ENCODE measurements at regions not wholly inside any gene's neighbourhood (a gene's known extent, or its start where the extent isn't known, plus 50 kb on each side); places are given as distances from the start of the nearest gene placed in this dataset.

DNA sequence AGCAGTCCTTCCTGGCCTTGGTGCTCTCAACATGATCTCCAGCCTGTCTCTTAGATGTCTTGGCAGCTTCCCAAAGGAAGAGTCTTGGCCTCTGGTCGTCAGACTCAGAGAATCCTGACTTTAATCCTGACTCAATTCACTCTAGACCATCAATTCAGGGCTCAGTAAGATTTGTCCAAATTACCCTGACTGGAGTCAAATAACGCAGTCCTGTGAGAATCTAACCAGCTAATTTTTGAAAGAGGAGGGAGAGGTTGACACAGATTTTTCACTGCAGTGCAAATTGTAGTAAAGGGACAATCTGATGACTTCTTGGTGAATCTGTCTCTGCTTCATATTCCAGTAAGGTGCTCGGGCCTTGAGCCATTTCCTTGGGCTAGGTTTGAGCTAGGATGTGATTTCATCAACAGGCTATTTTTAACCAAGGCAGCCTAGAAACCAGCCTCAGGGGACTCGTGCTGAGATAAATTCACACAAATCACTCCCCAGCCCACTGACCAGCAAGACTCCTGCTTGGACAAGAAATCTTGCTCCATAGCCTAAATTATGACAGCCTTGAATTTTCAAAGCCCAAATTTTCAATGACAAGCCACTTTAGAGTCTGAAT, 257.4 kb downstream of the ENC1 start:
- TF ChIP-seq, protein P1, sequence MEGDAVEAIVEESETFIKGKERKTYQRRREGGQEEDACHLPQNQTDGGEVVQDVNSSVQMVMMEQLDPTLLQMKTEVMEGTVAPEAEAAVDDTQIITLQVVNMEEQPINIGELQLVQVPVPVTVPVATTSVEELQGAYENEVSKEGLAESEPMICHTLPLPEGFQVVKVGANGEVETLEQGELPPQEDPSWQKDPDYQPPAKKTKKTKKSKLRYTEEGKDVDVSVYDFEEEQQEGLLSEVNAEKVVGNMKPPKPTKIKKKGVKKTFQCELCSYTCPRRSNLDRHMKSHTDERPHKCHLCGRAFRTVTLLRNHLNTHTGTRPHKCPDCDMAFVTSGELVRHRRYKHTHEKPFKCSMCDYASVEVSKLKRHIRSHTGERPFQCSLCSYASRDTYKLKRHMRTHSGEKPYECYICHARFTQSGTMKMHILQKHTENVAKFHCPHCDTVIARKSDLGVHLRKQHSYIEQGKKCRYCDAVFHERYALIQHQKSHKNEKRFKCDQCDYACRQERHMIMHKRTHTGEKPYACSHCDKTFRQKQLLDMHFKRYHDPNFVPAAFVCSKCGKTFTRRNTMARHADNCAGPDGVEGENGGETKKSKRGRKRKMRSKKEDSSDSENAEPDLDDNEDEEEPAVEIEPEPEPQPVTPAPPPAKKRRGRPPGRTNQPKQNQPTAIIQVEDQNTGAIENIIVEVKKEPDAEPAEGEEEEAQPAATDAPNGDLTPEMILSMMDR (IDR thresholded peaks at IDR 0.05; ENCODE audit: poor library complexity, severe bottlenecking) = no peak
- TF ChIP-seq, protein P2, sequence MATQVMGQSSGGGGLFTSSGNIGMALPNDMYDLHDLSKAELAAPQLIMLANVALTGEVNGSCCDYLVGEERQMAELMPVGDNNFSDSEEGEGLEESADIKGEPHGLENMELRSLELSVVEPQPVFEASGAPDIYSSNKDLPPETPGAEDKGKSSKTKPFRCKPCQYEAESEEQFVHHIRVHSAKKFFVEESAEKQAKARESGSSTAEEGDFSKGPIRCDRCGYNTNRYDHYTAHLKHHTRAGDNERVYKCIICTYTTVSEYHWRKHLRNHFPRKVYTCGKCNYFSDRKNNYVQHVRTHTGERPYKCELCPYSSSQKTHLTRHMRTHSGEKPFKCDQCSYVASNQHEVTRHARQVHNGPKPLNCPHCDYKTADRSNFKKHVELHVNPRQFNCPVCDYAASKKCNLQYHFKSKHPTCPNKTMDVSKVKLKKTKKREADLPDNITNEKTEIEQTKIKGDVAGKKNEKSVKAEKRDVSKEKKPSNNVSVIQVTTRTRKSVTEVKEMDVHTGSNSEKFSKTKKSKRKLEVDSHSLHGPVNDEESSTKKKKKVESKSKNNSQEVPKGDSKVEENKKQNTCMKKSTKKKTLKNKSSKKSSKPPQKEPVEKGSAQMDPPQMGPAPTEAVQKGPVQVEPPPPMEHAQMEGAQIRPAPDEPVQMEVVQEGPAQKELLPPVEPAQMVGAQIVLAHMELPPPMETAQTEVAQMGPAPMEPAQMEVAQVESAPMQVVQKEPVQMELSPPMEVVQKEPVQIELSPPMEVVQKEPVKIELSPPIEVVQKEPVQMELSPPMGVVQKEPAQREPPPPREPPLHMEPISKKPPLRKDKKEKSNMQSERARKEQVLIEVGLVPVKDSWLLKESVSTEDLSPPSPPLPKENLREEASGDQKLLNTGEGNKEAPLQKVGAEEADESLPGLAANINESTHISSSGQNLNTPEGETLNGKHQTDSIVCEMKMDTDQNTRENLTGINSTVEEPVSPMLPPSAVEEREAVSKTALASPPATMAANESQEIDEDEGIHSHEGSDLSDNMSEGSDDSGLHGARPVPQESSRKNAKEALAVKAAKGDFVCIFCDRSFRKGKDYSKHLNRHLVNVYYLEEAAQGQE (IDR thresholded peaks at IDR 0.05; ENCODE audit: borderline replicate concordance) = no peak
- TF ChIP-seq TAF1 (IDR thresholded peaks at IDR 0.05; ENCODE audit: low read depth) = no peak
